Type B pancreatic cell (in vitro differentiated cells): ENCODE measurements at regions not wholly inside any gene's neighbourhood (a gene's known extent, or its start where the extent isn't known, plus 50 kb on each side); places are given as distances from the start of the nearest gene placed in this dataset.

ENCODE experiments used
- DNase-seq: peaks from one replicate; pipeline ENCODE4 v3.0.0; 2021; ENCODE audit warnings: mixed read lengths; ENCODE audit not compliant: unreplicated experiment; ENCODE audit errors: extremely low spot score
- H3K27ac Mint-ChIP-seq: 2 replicates; pipeline ENCODE4 v1.8.0; 2021; ENCODE audit warnings: mild to moderate bottlenecking, mixed read lengths
- H3K27me3 Mint-ChIP-seq: 2 replicates; pipeline ENCODE4 v1.8.0; 2021; ENCODE audit warnings: mixed read lengths
- H3K36me3 Mint-ChIP-seq: 2 replicates; pipeline ENCODE4 v1.8.0; 2021; ENCODE audit warnings: mixed read lengths
- H3K4me1 Mint-ChIP-seq: one replicate; pipeline ENCODE4 v1.8.0; 2021; ENCODE audit warnings: mixed read lengths; ENCODE audit not compliant: unreplicated experiment
- H3K4me3 Mint-ChIP-seq: 2 replicates; pipeline ENCODE4 v1.8.0; 2021; ENCODE audit warnings: mild to moderate bottlenecking, mixed read lengths
- H3K9me3 Mint-ChIP-seq: 2 replicates; pipeline ENCODE4 v1.8.0; 2021; ENCODE audit warnings: mixed read lengths
- TF ChIP-seq, protein P1 (sequence below): fragments of 200-600 bp; sonication (generic); conservative IDR thresholded peaks from 2 replicates; pipeline ENCODE4 v1.5.0; 2021; ENCODE audit warnings: antibody characterized with exemption, mild to moderate bottlenecking

DNA sequence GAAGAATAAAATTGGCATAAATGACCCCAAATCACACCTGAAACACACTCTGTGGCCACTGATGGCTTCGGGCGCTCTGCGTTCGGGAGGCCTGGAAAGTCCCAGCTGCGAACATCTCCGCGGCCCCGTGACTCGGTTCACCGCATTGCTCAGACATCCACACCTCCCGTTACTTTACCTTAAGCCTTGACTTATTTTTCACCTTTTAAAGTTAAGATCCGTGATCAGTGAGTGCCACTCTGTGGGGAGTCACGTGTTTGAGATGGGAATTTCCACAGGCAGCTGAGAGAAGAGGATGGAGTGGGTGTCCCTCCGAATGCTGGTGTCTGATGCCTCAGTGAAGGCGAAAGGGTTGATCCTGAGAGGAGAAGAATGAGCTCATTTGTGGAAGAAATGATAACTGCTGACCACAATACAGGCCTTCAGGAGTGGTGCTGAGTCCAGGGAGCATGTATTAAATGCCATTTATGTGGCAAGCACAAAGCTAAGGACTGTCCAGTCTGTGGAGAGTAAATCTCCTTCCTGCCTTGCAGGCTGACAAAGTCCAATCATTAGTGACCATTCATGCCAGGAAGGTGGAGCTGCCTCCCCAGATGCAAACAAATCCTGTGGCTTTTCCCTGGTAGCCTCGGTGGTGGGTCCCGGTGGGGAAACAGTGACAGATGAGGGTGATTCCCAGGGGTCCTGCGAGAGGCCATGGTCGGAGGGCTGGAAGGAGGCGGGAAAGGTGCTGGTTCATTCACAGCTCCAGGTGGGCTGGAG lies 168.8 kb downstream of the RTP5 start:
- Mint-ChIP-seq H3K27ac (no peak overlapping the region), H3K4me3 (no peak overlapping the region), H3K27me3 (peaks cover 30% of the 10 kb centered on the region), H3K36me3 (no peaks in the 10 kb centered on the region), H3K4me1 (peaks cover under 1% of the 10 kb centered on the region), H3K9me3 (no peaks in the 10 kb centered on the region)
- no peak for DNase-seq
- TF ChIP-seq, protein P1, sequence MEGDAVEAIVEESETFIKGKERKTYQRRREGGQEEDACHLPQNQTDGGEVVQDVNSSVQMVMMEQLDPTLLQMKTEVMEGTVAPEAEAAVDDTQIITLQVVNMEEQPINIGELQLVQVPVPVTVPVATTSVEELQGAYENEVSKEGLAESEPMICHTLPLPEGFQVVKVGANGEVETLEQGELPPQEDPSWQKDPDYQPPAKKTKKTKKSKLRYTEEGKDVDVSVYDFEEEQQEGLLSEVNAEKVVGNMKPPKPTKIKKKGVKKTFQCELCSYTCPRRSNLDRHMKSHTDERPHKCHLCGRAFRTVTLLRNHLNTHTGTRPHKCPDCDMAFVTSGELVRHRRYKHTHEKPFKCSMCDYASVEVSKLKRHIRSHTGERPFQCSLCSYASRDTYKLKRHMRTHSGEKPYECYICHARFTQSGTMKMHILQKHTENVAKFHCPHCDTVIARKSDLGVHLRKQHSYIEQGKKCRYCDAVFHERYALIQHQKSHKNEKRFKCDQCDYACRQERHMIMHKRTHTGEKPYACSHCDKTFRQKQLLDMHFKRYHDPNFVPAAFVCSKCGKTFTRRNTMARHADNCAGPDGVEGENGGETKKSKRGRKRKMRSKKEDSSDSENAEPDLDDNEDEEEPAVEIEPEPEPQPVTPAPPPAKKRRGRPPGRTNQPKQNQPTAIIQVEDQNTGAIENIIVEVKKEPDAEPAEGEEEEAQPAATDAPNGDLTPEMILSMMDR = no peak

DNA sequence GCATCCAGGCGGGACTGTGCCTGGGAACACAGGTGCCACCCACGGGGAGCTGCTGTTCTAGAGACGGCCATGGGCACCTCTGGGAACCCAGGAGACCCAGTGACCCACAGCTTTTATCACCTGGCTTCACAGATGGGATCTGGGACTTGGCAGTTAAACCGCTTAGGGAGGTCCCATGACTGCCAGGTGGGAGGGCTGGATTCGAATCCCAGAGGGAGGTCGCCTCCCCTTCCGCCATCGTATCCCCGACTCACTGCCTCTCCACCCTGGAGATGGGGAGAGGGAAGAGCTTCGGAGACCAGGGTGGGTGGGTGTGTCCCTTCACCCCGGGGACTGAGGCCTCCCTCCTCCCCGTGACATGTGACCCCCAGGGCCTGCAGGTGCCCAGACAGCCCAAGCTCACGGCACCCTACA lies 169.4 kb downstream of the RTP5 start:
- no peak for DNase-seq
- Mint-ChIP-seq H3K36me3 (no peaks in the 10 kb centered on the region), H3K27ac (no peak overlapping the region), H3K4me1 (peaks cover 7% of the 10 kb centered on the region), H3K27me3 (peaks cover 30% of the 10 kb centered on the region), H3K9me3 (no peaks in the 10 kb centered on the region), H3K4me3 (no peak overlapping the region)
- TF ChIP-seq, protein P1 = no peak

DNA sequence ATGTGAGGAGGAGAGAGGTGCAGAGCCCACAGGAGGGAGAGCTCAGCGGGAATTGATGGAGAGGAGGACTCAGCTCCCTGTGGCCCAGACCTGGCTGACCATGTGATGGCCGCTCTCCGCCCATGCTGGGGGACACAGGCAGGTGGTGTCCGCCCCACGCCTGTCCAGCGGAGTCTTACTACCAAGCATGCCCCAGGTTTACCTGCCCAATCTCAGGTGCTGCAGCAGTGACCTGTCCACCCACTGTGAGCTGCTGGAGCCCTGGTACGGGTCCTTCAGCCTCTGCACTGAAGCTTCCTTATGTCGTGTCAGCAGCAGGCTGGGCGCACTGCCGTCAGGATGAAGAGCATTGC lies 170.8 kb downstream of the RTP5 start:
- TF ChIP-seq, protein P1 = no peak
- H3K36me3 Mint-ChIP-seq = no peaks in the 10 kb centered on the region
- H3K27me3 Mint-ChIP-seq = peaks cover 31% of the 10 kb centered on the region
- DNase-seq = no peak
- no peak overlapping the region for H3K4me3 Mint-ChIP-seq
- peaks cover 7% of the 10 kb centered on the region for H3K4me1 Mint-ChIP-seq
- H3K27ac Mint-ChIP-seq = no peak overlapping the region
- H3K9me3 Mint-ChIP-seq = no peaks in the 10 kb centered on the region

DNA sequence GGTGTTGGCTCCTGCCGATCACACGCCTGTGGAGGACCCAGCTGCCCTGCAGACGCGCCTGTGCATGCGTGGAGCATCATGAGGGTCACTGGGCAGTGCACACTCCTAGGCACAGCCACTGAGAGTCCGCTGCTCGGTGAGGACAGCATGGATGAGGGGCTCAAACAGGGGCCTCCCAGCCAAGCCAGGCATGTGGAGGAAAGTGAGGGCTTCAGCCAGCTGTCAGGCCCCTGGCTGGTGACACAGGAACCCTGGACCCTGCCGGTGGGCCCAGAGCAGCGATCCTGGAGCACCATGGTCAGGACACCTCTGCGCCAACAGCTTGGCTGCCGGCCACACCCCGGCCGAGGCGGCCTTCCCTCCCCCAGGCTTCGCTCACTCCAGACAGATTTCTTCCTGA lies 171.2 kb downstream of the RTP5 start:
- Mint-ChIP-seq H3K4me1 (peaks cover 7% of the 10 kb centered on the region), H3K27ac (no peak overlapping the region), H3K9me3 (no peaks in the 10 kb centered on the region), H3K27me3 (peaks cover 30% of the 10 kb centered on the region), H3K4me3 (no peak overlapping the region), H3K36me3 (no peaks in the 10 kb centered on the region)
- no peak for DNase-seq
- TF ChIP-seq, protein P1 = no peak

DNA sequence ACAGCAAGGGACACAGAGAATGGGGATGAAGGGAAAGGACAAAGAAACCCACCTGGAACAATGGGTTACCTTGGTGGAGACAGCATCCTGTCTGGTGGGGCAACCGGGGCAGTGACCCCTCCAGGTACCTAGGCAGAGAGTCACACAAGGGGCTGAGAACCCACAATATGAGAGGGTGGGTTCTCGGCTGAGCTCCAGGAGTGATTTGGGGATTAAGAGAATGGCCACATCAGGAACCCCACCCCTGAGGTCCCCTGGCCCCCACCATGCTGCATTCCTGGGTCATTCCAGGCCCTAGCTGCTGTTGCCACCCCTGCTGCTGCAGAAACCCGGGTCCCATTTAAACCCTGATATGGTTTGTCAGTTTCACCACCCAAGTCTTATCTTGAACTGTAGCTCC lies 172.3 kb downstream of the RTP5 start:
- peaks cover 34% of the 10 kb centered on the region for H3K27me3 Mint-ChIP-seq
- no peak for DNase-seq
- no peak overlapping the region for H3K4me3 Mint-ChIP-seq
- H3K9me3 Mint-ChIP-seq = no peaks in the 10 kb centered on the region
- peaks cover 7% of the 10 kb centered on the region for H3K4me1 Mint-ChIP-seq
- H3K36me3 Mint-ChIP-seq = no peaks in the 10 kb centered on the region
- H3K27ac Mint-ChIP-seq = no peak overlapping the region
- TF ChIP-seq, protein P1 = no peak
